Body of pancreas (tissue), 4 donors: ENCODE measurements at regions not wholly inside any gene's neighbourhood (a gene's known extent, or its start where the extent isn't known, plus 50 kb on each side); places are given as distances from the start of the nearest gene placed in this dataset.

ENCODE experiments used
- ATAC-seq: fragments of 150-250 bp; one replicate; pipeline ENCODE4 v1.9.1; 2016
- DNase-seq, 4 donors: peaks; one replicate each; pipeline ENCODE4 v3.0.0-alpha.2; 2019
- H3K27ac ChIP-seq, 4 donors: fragments of 200-600 bp; sonication (generic); 1 replicate in 3 of 4; 2 replicates in 1 of 4; pipeline versions ENCODE4 v1.5.1 to v1.6.1; 2016 to 2019; ENCODE audit warnings: mild to moderate bottlenecking in 1 of 4, mixed read lengths in 1 of 4, moderate library complexity in 1 of 4
- H3K27me3 ChIP-seq, 2 donors: fragments of 200-600 bp; sonication (generic); one replicate each; pipeline ENCODE4 v1.6.0; 2016; ENCODE audit warnings: mild to moderate bottlenecking in 1 of 2
- H3K36me3 ChIP-seq, 2 donors: fragments of 200-600 bp; sonication (generic); replicated peaks in 1 of 2; 2 replicates each; pipeline ENCODE4 v1.5.1; 2016; ENCODE audit warnings: low read depth in 2 of 2; ENCODE audit not compliant: insufficient read depth in 1 of 2
- H3K4me1 ChIP-seq: fragments of 200-600 bp; sonication (generic); one replicate; pipeline ENCODE4 v1.6.0; 2016
- H3K4me3 ChIP-seq, 2 donors: fragments of 200-600 bp; sonication (generic); 1 replicate in 1 of 2; 2 replicates in 1 of 2; pipeline ENCODE4 v1.5.1; 2016 to 2019
- H3K9me3 ChIP-seq, 3 donors: fragments of 200-600 bp; sonication (generic); 1 replicate in 2 of 3; 2 replicates in 1 of 3; pipeline ENCODE4 v1.5.1; 2016
- POLR2A ChIP-seq, 3 donors: fragments of 450-650 bp; IDR thresholded peaks; one replicate each; pipeline ENCODE4 v1.6.1; 2016; ENCODE audit warnings: antibody characterized with exemption in 3 of 3, mild to moderate bottlenecking in 2 of 3
- WGBS, 2 donors: methylation state at CpG; one replicate each; pipeline ENCODE4 v1.1.5; 2017; 5-methylcytosine and 5-hydroxymethylcytosine counted together
- intact Hi-C: fragments of 100-400 bp; cut with DNase I; formaldehyde crosslinking; loops from one replicate; pipeline ENCODE4 v1.15.1; 2023
- TF ChIP-seq, protein P1 (sequence below), 7 experiments: fragments of 450-650 bp in 4 of 7; fragments of 200-600 bp in 3 of 7; sonication (generic) in 3 of 7; IDR thresholded peaks; one replicate each; pipeline ENCODE4 v1.5.1; 2016 to 2019; ENCODE audit warnings: antibody characterized with exemption in 7 of 7

DNA sequence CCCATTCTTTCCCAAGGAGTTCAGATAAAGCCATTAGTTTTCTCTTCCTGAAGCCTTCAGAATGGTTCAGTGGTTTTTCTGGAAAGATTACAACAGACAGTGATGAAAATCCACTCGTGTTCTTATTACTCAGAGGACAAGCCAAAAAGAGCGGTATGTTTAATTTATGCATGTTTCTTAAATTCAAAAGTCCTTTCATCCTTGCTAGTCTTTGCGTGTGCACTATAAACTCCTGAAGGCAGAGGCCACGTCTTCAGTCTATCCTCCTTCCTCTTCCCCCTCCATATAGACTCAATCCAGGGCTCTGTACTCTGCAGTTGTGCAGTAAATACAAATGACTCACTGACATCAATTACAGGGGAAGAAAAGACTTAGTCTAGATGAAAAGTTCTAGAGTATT, 409.2 kb upstream of the PLXNA2 start:
- H3K4me3 ChIP-seq: no peak overlapping the region
- ATAC-seq: no peak
- WGBS, 2 donors: 57 to 63% methylated on average over 4 of the region's 4 CpGs
- TF ChIP-seq POLR2A (IDR thresholded peaks at IDR 0.05): no peak
- intact Hi-C loops: loop anchor here (10.0 kb wide), 1 partner anchor 551 kb away; no protein-coding TSS in a partner anchor
- H3K27me3 ChIP-seq: peaks cover 0 to 4% of the 10 kb centered on the region in 2 donors
- DNase-seq: no peak
- H3K36me3 ChIP-seq: no peaks in the 10 kb centered on the region
- H3K4me1 ChIP-seq: no peaks in the 10 kb centered on the region
- H3K9me3 ChIP-seq: no peaks in the 10 kb centered on the region
- H3K27ac ChIP-seq: no peak overlapping the region

DNA sequence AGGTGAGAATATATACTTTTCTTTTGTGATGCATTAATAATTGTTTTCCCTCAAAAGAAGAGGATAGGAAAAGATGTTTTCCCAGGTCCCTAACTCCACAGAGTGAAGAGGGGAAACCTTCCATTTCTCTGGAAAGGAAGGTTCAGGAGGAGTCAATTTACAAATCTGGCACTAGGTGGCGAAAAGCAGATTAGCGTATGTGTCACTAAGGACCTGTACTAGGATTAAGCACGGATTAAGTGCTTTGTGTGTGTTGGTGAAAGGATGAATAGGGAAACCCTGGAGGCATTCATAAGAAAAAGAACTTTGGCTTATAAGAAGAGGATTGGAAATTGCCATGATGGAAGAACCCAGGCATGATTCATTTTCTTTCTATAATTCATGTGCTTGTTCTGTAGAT, 410.1 kb upstream of the PLXNA2 start:
- no peak for TF ChIP-seq POLR2A (IDR thresholded peaks at IDR 0.05)
- TF ChIP-seq, protein P1, sequence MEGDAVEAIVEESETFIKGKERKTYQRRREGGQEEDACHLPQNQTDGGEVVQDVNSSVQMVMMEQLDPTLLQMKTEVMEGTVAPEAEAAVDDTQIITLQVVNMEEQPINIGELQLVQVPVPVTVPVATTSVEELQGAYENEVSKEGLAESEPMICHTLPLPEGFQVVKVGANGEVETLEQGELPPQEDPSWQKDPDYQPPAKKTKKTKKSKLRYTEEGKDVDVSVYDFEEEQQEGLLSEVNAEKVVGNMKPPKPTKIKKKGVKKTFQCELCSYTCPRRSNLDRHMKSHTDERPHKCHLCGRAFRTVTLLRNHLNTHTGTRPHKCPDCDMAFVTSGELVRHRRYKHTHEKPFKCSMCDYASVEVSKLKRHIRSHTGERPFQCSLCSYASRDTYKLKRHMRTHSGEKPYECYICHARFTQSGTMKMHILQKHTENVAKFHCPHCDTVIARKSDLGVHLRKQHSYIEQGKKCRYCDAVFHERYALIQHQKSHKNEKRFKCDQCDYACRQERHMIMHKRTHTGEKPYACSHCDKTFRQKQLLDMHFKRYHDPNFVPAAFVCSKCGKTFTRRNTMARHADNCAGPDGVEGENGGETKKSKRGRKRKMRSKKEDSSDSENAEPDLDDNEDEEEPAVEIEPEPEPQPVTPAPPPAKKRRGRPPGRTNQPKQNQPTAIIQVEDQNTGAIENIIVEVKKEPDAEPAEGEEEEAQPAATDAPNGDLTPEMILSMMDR (IDR thresholded peaks at IDR 0.05): peak in 5 of 7 experiments; percentile 20 to 38 (median 36)
- Histone ChIP-seq H3K27ac (no peak overlapping the region), H3K36me3 (no peaks in the 10 kb centered on the region), H3K9me3 (no peaks in the 10 kb centered on the region), H3K4me1 (no peaks in the 10 kb centered on the region), H3K27me3 (peaks cover 0 to 4% of the 10 kb centered on the region in 2 donors), H3K4me3 (no peak overlapping the region)
- WGBS, 2 donors: 29 to 33% methylated on average over 3 of the region's 3 CpGs
- intact Hi-C loops: loop anchor here (10.0 kb wide), 1 partner anchor 551 kb away; no protein-coding TSS in a partner anchor
- ATAC-seq (no peak), DNase-seq (peak in 1 of 4 donors; percentile 5)

DNA sequence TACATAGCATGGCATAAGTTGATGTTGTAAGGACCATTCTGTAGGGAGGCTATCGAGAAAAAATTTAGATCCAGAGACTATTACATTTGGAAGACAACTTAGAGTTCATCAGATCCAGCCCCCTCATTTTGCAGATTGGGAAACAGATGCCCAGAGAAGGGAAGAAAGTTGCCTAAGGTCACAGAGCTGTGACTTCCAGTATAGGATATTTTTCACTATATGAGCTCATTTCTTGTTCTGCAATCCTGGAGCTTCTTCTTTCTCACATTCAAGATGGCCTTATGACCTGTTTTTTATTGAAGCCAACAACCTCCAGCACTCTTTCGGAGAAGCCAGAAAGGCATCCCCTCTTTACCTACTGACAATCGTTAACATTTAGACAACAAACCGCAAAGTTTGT, 421.8 kb upstream of the PLXNA2 start:
- Histone ChIP-seq H3K4me1 (no peaks in the 10 kb centered on the region), H3K27me3 (no peaks in the 10 kb centered on the region), H3K9me3 (no peaks in the 10 kb centered on the region), H3K4me3 (no peak overlapping the region), H3K36me3 (no peaks in the 10 kb centered on the region), H3K27ac (no peak overlapping the region)
- TF ChIP-seq, protein P1 (IDR thresholded peaks at IDR 0.05): no peak
- TF ChIP-seq POLR2A (IDR thresholded peaks at IDR 0.05): no peak
- DNase-seq: no peak
- ATAC-seq: no peak
- 63 to 70% methylated on average over 4 of the region's 4 CpGs for WGBS, 2 donors
- intact Hi-C loops: no loop called here

DNA sequence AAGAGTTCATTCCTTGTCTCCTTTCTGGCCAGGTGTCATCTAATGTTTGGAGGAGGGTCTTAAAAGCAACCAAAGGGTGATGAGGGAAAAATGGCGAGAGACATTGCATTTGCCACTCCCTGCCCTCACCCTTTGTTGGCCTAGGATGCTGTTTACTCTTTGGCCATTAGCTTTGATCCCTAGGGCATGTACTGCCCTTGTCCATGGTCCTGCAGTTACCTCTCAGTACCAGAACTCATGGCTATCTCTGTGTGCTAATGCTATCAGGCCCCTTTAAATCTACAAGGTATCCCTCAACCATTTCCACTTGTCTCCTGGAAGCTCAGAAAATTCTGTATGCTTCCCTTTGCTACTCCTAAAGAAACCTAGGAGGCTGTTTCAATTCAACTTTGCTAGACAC, 424.8 kb upstream of the PLXNA2 start:
- Histone ChIP-seq H3K27ac (no peak overlapping the region), H3K4me1 (no peaks in the 10 kb centered on the region), H3K27me3 (no peaks in the 10 kb centered on the region), H3K9me3 (no peaks in the 10 kb centered on the region), H3K4me3 (no peak overlapping the region), H3K36me3 (no peaks in the 10 kb centered on the region)
- ATAC-seq (no peak), DNase-seq (no peak)
- TF ChIP-seq, protein P1 (IDR thresholded peaks at IDR 0.05): no peak
- no peak for TF ChIP-seq POLR2A (IDR thresholded peaks at IDR 0.05)
- intact Hi-C loops: no loop called here
- WGBS, 2 donors: 21 to 40% methylated on average over 1 of the region's 1 CpG

DNA sequence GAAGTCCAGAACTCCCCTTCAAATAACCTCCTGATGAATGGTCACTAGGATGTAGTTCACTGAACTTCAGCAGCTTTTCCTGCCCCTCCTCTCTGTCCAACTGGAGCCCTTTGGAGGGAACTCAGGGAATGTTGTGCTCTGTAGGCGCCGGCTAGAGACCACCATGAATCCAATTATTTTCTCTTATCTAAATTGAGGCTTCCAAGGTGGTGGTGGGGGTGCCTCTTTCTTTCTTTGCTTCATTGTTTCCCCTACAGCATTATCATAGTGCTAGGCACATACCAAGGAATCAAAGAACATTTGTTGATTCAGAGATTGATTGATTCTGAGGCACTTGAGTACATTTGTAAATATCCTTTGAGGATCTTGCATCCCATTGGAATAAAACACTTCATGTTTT, 426.6 kb upstream of the PLXNA2 start:
- Histone ChIP-seq H3K27ac (no peak overlapping the region), H3K36me3 (no peaks in the 10 kb centered on the region), H3K4me1 (no peaks in the 10 kb centered on the region), H3K4me3 (no peak overlapping the region), H3K27me3 (no peaks in the 10 kb centered on the region), H3K9me3 (no peaks in the 10 kb centered on the region)
- DNase-seq (no peak), ATAC-seq (no peak)
- no peak for TF ChIP-seq POLR2A (IDR thresholded peaks at IDR 0.05)
- TF ChIP-seq, protein P1 (IDR thresholded peaks at IDR 0.05): no peak
- intact Hi-C loops: no loop called here
- WGBS, 2 donors: 38 to 54% methylated on average over 2 of the region's 2 CpGs
